H1 (cell line): ENCODE measurements at regions not wholly inside any gene's neighbourhood (a gene's known extent, or its start where the extent isn't known, plus 50 kb on each side); places are given as distances from the start of the nearest gene placed in this dataset.

ENCODE experiments used
- CTCF ChIA-PET: fragments of 300-600 bp; sonication (Branson Sonifier 250); formaldehyde crosslinking; loops from one replicate; lab custom pipeline; 2021; ENCODE audit not compliant: partially characterized antibody; lab: Charles Lee
- POLR2A ChIA-PET: fragments of 300-600 bp; sonication (Branson Sonifier 250); formaldehyde crosslinking; loops from one replicate; lab custom pipeline; 2021; ENCODE audit warnings: inconsistent platforms; ENCODE audit not compliant: partially characterized antibody; lab: Charles Lee
- DNase-seq, 2 experiments: peaks; one replicate each; pipeline versions ENCODE4 v3.0.0 to v3.0.0-alpha.2; 2010 to 2022; ENCODE audit warnings: low spot score in 2 of 2, low read depth in 1 of 2, mixed read lengths in 1 of 2
- FAIRE-seq: peaks from 2 replicates; lab custom pipeline; 2011; peaks lifted over from hg19 to GRCh38; lab: Jason Lieb, UNC
- H2AFZ ChIP-seq: 2 replicates; pipeline ENCODE4 v1.8.1; 2012; ENCODE audit warnings: low read length, inconsistent platforms
- H2AK5ac ChIP-seq: 2 replicates; pipeline ENCODE4 v1.6.1; 2013; ENCODE audit warnings: low read depth, low read length
- H2BK120ac ChIP-seq: replicated peaks from 2 replicates; pipeline ENCODE3; 2013; ENCODE audit warnings: low read depth, low read length, inconsistent platforms
- H2BK12ac ChIP-seq: 2 replicates; pipeline ENCODE4 v1.6.1; 2013; ENCODE audit warnings: low read depth, low read length
- H2BK15ac ChIP-seq: 2 replicates; pipeline ENCODE4 v1.6.1; 2013; ENCODE audit warnings: low read length
- H2BK20ac ChIP-seq: 2 replicates; pipeline ENCODE4 v1.6.1; 2013; ENCODE audit warnings: low read length
- H2BK5ac ChIP-seq: 2 replicates; pipeline ENCODE4 v1.6.1; 2013; ENCODE audit warnings: low read depth, low read length
- H3K14ac ChIP-seq: 2 replicates; pipeline ENCODE4 v1.6.1; 2013; ENCODE audit warnings: inconsistent platforms; ENCODE audit not compliant: insufficient read length
- H3K18ac ChIP-seq: 2 replicates; pipeline ENCODE4 v1.6.1; 2013; ENCODE audit warnings: low read length; ENCODE audit errors: extremely low read depth
- H3K23ac ChIP-seq: 2 replicates; pipeline ENCODE4 v1.6.1; 2013; ENCODE audit warnings: inconsistent platforms; ENCODE audit not compliant: insufficient read length
- H3K23me2 ChIP-seq: 2 replicates; pipeline ENCODE4 v1.6.1; 2013; ENCODE audit warnings: low read depth, low read length
- H3K27ac ChIP-seq: 2 replicates; pipeline ENCODE4 v1.6.1; 2011; ENCODE audit warnings: low read depth, low read length, inconsistent platforms
- H3K27me3 ChIP-seq, 4 experiments: replicated peaks in 1 of 4; 1 replicate in 1 of 4; 2 replicates in 3 of 4; pipeline versions ENCODE4 v1.6.1 to v1.8.1; 2011 to 2013; ENCODE audit warnings: low read length in 3 of 4, mild to moderate bottlenecking in 3 of 4, inconsistent platforms in 2 of 4, mixed read lengths in 2 of 4, moderate library complexity in 1 of 4; ENCODE audit not compliant: control insufficient read depth in 3 of 4, insufficient read depth in 3 of 4; ENCODE audit errors: extremely low read depth in 1 of 4
- H3K36me3 ChIP-seq, 4 experiments: 2 replicates each; pipeline versions ENCODE4 v1.6.1 to v1.8.1; 2011 to 2013; ENCODE audit warnings: mild to moderate bottlenecking in 4 of 4, low read length in 3 of 4, moderate library complexity in 2 of 4, control low read depth in 1 of 4, inconsistent platforms in 1 of 4; ENCODE audit not compliant: insufficient read depth in 4 of 4, control insufficient read depth in 2 of 4
- H3K4ac ChIP-seq: replicated peaks from 2 replicates; pipeline ENCODE3; 2013; ENCODE audit warnings: low read length, low read depth, mixed read lengths, inconsistent platforms; ENCODE audit not compliant: insufficient read length
- H3K4me1 ChIP-seq, 4 experiments: replicated peaks in 1 of 4; 1 replicate in 1 of 4; 2 replicates in 3 of 4; pipeline versions ENCODE4 v1.6.1 to v1.8.1; 2011 to 2013; ENCODE audit warnings: low read length in 3 of 4, inconsistent platforms in 2 of 4, mixed read lengths in 1 of 4; ENCODE audit not compliant: insufficient read depth in 4 of 4, control insufficient read depth in 3 of 4
- H3K4me2 ChIP-seq, 2 experiments: 2 replicates each; pipeline versions ENCODE4 v1.6.1 to v1.8.1; 2011 to 2013; ENCODE audit warnings: low read depth in 2 of 2, low read length in 2 of 2, control low read depth in 1 of 2, inconsistent platforms in 1 of 2, mild to moderate bottlenecking in 1 of 2; ENCODE audit not compliant: insufficient read depth in 1 of 2
- H3K4me3 ChIP-seq, 4 experiments: fragments of 200-600, 300-600 bp in 1 of 4; sonication (generic), shearing (Covaris generic), sonication (Bioruptor Twin) in 1 of 4; 2 replicates each; pipeline versions ENCODE4 v1.5.1 to v1.8.1; 2011 to 2016; ENCODE audit warnings: low read length in 4 of 4, low read depth in 3 of 4, control low read depth in 2 of 4, inconsistent platforms in 2 of 4, mild to moderate bottlenecking in 2 of 4, mixed read lengths in 1 of 4, moderate library complexity in 1 of 4; ENCODE audit not compliant: insufficient read depth in 2 of 4; ENCODE audit errors: extremely low read depth in 1 of 4
- H3K56ac ChIP-seq: replicated peaks from 2 replicates; pipeline ENCODE3; 2013; ENCODE audit warnings: low read depth, mild to moderate bottlenecking, mixed read lengths, low read length, inconsistent platforms; ENCODE audit not compliant: insufficient read length
- H3K79me1 ChIP-seq: 2 replicates; pipeline ENCODE4 v1.6.1; 2013; ENCODE audit warnings: low read depth, low read length, control low read depth
- H3K79me2 ChIP-seq, 2 experiments: 2 replicates each; pipeline versions ENCODE4 v1.6.1 to v1.8.1; 2012 to 2013; ENCODE audit warnings: low read length in 2 of 2, mild to moderate bottlenecking in 2 of 2, inconsistent platforms in 1 of 2; ENCODE audit not compliant: insufficient read depth in 2 of 2, control insufficient read depth in 1 of 2
- H3K9ac ChIP-seq, 4 experiments: replicated peaks in 1 of 4; 1 replicate in 1 of 4; 2 replicates in 3 of 4; pipeline versions ENCODE4 v1.6.1 to v1.8.1; 2011 to 2013; ENCODE audit warnings: low read depth in 3 of 4, low read length in 3 of 4, control low read depth in 2 of 4, mild to moderate bottlenecking in 2 of 4, moderate library complexity in 2 of 4, inconsistent platforms in 1 of 4; ENCODE audit errors: extremely low read depth in 1 of 4
- H3K9me3 ChIP-seq, 2 experiments: 2 replicates each; pipeline versions ENCODE4 v1.6.1 to v1.8.1; 2012 to 2013; ENCODE audit warnings: mild to moderate bottlenecking in 2 of 2, moderate library complexity in 2 of 2, control low read depth in 1 of 2, inconsistent platforms in 1 of 2, low read depth in 1 of 2, low read length in 1 of 2, mixed read lengths in 1 of 2; ENCODE audit not compliant: insufficient read depth in 2 of 2
- H4K20me1 ChIP-seq, 2 experiments: replicated peaks in 1 of 2; 2 replicates each; pipeline versions ENCODE3 to v1.8.1; 2011 to 2013; ENCODE audit warnings: inconsistent platforms in 2 of 2, low read length in 2 of 2, mild to moderate bottlenecking in 1 of 2; ENCODE audit not compliant: insufficient read depth in 2 of 2, control insufficient read depth in 1 of 2
- H4K5ac ChIP-seq: 2 replicates; pipeline ENCODE4 v1.6.1; 2013; ENCODE audit warnings: low read length, low read depth, mixed read lengths, inconsistent platforms; ENCODE audit not compliant: insufficient read length
- H4K8ac ChIP-seq: 2 replicates; pipeline ENCODE4 v1.8.0; 2013; ENCODE audit warnings: mild to moderate bottlenecking, moderate library complexity, low read length, inconsistent platforms; ENCODE audit not compliant: insufficient read depth; ENCODE audit errors: extremely low read depth
- H4K91ac ChIP-seq: replicated peaks from 2 replicates; pipeline ENCODE3; 2013; ENCODE audit warnings: low read length, mixed read lengths, inconsistent platforms; ENCODE audit not compliant: insufficient read length
- BACH1 ChIP-seq: IDR thresholded peaks from 2 replicates; pipeline ENCODE4 v1.6.1; 2012; ENCODE audit warnings: low read length, improper control_type of control experiment
- WGBS, 2 experiments: shearing (Covaris generic) in 1 of 2; methylation state at CpG; one replicate each; pipeline versions ENCODE4 v1.1.6 to v1.1.7; 2013 to 2015; ENCODE audit warnings: low lambda C conversion rate in 2 of 2, mixed read lengths in 2 of 2, inconsistent platforms in 1 of 2, low coverage in 1 of 2, missing lambda C conversion rate in 1 of 2; ENCODE audit not compliant: insufficient replicate concordance in 2 of 2, insufficient coverage in 1 of 2, insufficient read length in 1 of 2; ENCODE audit errors: extremely low coverage in 1 of 2, missing lambda C conversion rate in 1 of 2; 5-methylcytosine and 5-hydroxymethylcytosine counted together

- POLR2A ChIA-PET = no interaction called here
- 88% methylated on average over 2 of the region's 2 CpGs; no CpG with 5 or more reads in 1 of the 2 experiments for WGBS, 2 experiments
- H3K79me1 ChIP-seq = no peaks in the 10 kb centered on the region
- H3K4me2 ChIP-seq = no peak overlapping the region
- H3K23ac ChIP-seq = no peak overlapping the region
- H3K4me1 ChIP-seq = no peaks in the 10 kb centered on the region
- H3K9me3 ChIP-seq = no peaks in the 10 kb centered on the region; a peak in 1 of 4 replicates
- no peak overlapping the region for H2BK12ac ChIP-seq
- H2BK5ac ChIP-seq = no peak overlapping the region
- CTCF ChIA-PET = no interaction called here
- TF ChIP-seq BACH1 = no peak
- H2AFZ ChIP-seq = no peak overlapping the region
- H3K27ac ChIP-seq = no peak overlapping the region
- no peak overlapping the region for H3K4ac ChIP-seq
- no peak overlapping the region for H3K56ac ChIP-seq
- DNase-seq = no peak
- no peak overlapping the region for H2BK15ac ChIP-seq
- H4K20me1 ChIP-seq = no peaks in the 10 kb centered on the region
- no peak overlapping the region for H4K8ac ChIP-seq
- H3K18ac ChIP-seq = no peak overlapping the region
- FAIRE-seq = no peak
- no peak overlapping the region for H4K91ac ChIP-seq
- no peak overlapping the region for H4K5ac ChIP-seq
- H3K14ac ChIP-seq = no peak overlapping the region
- no peak overlapping the region for H2BK120ac ChIP-seq
- no peaks in the 10 kb centered on the region for H3K79me2 ChIP-seq
- H3K36me3 ChIP-seq = no peaks in the 10 kb centered on the region
- no peak overlapping the region for H3K9ac ChIP-seq
- H3K4me3 ChIP-seq = no peak overlapping the region
- no peak overlapping the region for H2BK20ac ChIP-seq
- H3K23me2 ChIP-seq = no peaks in the 10 kb centered on the region
- H3K27me3 ChIP-seq = no peaks in the 10 kb centered on the region
- no peak overlapping the region for H2AK5ac ChIP-seq
These were observed 352.5 kb upstream of the GRM7 start for GRCh38 chr3:6508410-6508759.
